Common myeloid progenitor, CD34-positive (primary cell): ENCODE measurements at regions not wholly inside any gene's neighbourhood (a gene's known extent, or its start where the extent isn't known, plus 50 kb on each side); places are given as distances from the start of the nearest gene placed in this dataset.

Source experiments
- CTCF ChIA-PET: fragments of 350-600 bp; sonication (Branson Sonifier 250); formaldehyde crosslinking; loops from one replicate; lab custom pipeline; 2021; ENCODE audit warnings: antibody characterized with exemption; lab: Charles Lee
- POLR2A ChIA-PET: fragments of 350-600 bp; sonication (Branson Sonifier 250); formaldehyde crosslinking; loops from one replicate; lab custom pipeline; 2021; ENCODE audit warnings: antibody characterized with exemption; lab: Charles Lee
- DNase-seq, 3 donors: peaks; one replicate each; pipeline versions ENCODE4 v3.0.0 to v3.0.0-alpha.2; 2013
- H3K27ac ChIP-seq, 2 experiments: 1 replicate in 1 of 2; 2 replicates in 1 of 2; pipeline ENCODE4 v1.7.0; 2013; ENCODE audit warnings: inconsistent platforms in 2 of 2, low read length in 2 of 2, mild to moderate bottlenecking in 2 of 2, low read depth in 1 of 2, moderate library complexity in 1 of 2; ENCODE audit not compliant: severe bottlenecking in 2 of 2, insufficient read depth in 1 of 2, poor library complexity in 1 of 2
- H3K27me3 ChIP-seq, 5 experiments: replicated peaks in 2 of 5; 1 replicate in 3 of 5; 2 replicates in 2 of 5; pipeline versions ENCODE4 v1.6.1 to v1.7.0; 2013; ENCODE audit warnings: low read length in 4 of 5, mild to moderate bottlenecking in 2 of 5, moderate library complexity in 2 of 5, inconsistent platforms in 1 of 5; ENCODE audit not compliant: insufficient read depth in 5 of 5, control insufficient read depth in 4 of 5
- H3K36me3 ChIP-seq, 4 experiments: 1 replicate in 2 of 4; 2 replicates in 2 of 4; pipeline versions ENCODE4 v1.6.1 to v1.7.0; 2013; ENCODE audit warnings: low read length in 3 of 4, control low read depth in 1 of 4, mild to moderate bottlenecking in 1 of 4; ENCODE audit not compliant: control insufficient read depth in 4 of 4, insufficient read depth in 4 of 4
- H3K4me1 ChIP-seq, 4 experiments: 1 replicate in 3 of 4; 2 replicates in 1 of 4; pipeline versions ENCODE4 v1.6.1 to v1.7.1; 2013; ENCODE audit warnings: low read length in 3 of 4, mild to moderate bottlenecking in 3 of 4, control low read depth in 1 of 4, inconsistent platforms in 1 of 4, moderate library complexity in 1 of 4; ENCODE audit not compliant: control insufficient read depth in 4 of 4, insufficient read depth in 4 of 4; ENCODE audit errors: control extremely low read depth in 1 of 4
- H3K4me3 ChIP-seq, 7 experiments: 1 replicate in 4 of 7; 2 replicates in 3 of 7; pipeline versions ENCODE4 v1.5.1 to v1.7.0; 2013; ENCODE audit warnings: mild to moderate bottlenecking in 7 of 7, low read length in 6 of 7, moderate library complexity in 6 of 7, inconsistent platforms in 2 of 7, low read depth in 2 of 7, control low read depth in 1 of 7; ENCODE audit not compliant: insufficient read depth in 4 of 7, control insufficient read depth in 1 of 7; ENCODE audit errors: extremely low read depth in 1 of 7
- H3K9me3 ChIP-seq, 5 experiments: 1 replicate in 4 of 5; 2 replicates in 1 of 5; pipeline versions ENCODE4 v1.6.1 to v1.7.1; 2013; ENCODE audit warnings: low read length in 4 of 5, mild to moderate bottlenecking in 2 of 5, inconsistent platforms in 1 of 5, low read depth in 1 of 5, moderate library complexity in 1 of 5; ENCODE audit not compliant: control insufficient read depth in 4 of 5, insufficient read depth in 2 of 5; ENCODE audit errors: control extremely low read depth in 1 of 5
- WGBS: methylation state at CpG from one replicate; pipeline ENCODE4 v1.1.5; 2013; ENCODE audit not compliant: insufficient coverage; 5-methylcytosine and 5-hydroxymethylcytosine counted together

GRCh38 chr1:201626629-201627275, 87.8 kb downstream of the NAV1 start:
- no peak for DNase-seq
- WGBS, result 96% methylated on average over 3 of the region's 4 CpGs
- no peaks in the 10 kb centered on the region for H3K27me3 ChIP-seq
- H3K4me1 ChIP-seq, result no peaks in the 10 kb centered on the region
- H3K27ac ChIP-seq, result no peak overlapping the region
- H3K4me3 ChIP-seq, result no peak overlapping the region
- POLR2A ChIA-PET, result no interaction called here
- CTCF ChIA-PET, result interaction anchor here (0.9 kb wide), 1 partner anchor 77 kb away, joined by 3 read pairs; no protein-coding TSS in a partner anchor
- no peaks in the 10 kb centered on the region for H3K9me3 ChIP-seq
- H3K36me3 ChIP-seq, result peaks cover 0 to 55% (median 6%) of the 10 kb centered on the region in 4 experiments

- Histone ChIP-seq H3K27ac (no peak overlapping the region), H3K9me3 (no peaks in the 10 kb centered on the region), H3K4me1 (no peaks in the 10 kb centered on the region), H3K27me3 (no peaks in the 10 kb centered on the region), H3K4me3 (no peak overlapping the region), H3K36me3 (peaks cover 0 to 50% (median 6%) of the 10 kb centered on the region in 4 experiments)
- DNase-seq, result no peak
- POLR2A ChIA-PET, result no interaction called here
- CTCF ChIA-PET, result interaction anchor here (1.3 to 1.5 kb wide), 2 partner anchors 42 to 117 kb away, joined by 3 to 4 read pairs; no protein-coding TSS in a partner anchor
- 93% methylated on average over 5 of the region's 6 CpGs for WGBS
Observed at GRCh38 chr1:201628490-201628889, 89.6 kb downstream of the NAV1 start.

- H3K9me3 ChIP-seq, result no peaks in the 10 kb centered on the region
- no peak overlapping the region for H3K27ac ChIP-seq
- no peak overlapping the region for H3K4me3 ChIP-seq
- H3K4me1 ChIP-seq, result no peaks in the 10 kb centered on the region
- CTCF ChIA-PET, result interaction anchor here (1.2 kb wide), 1 partner anchor 11 kb away, joined by 4 read pairs; no protein-coding TSS in a partner anchor
- H3K27me3 ChIP-seq, result no peaks in the 10 kb centered on the region
- H3K36me3 ChIP-seq, result peaks cover 0 to 50% (median 6%) of the 10 kb centered on the region in 4 experiments
- POLR2A ChIA-PET, result no interaction called here
- DNase-seq, result no peak
- WGBS, result 94% methylated on average over 2 of the region's 6 CpGs
Observed at GRCh38 chr1:201630582-201630981, 91.7 kb downstream of the NAV1 start.

GRCh38 chr1:201631037-201631436, 92.1 kb downstream of the NAV1 start:
- POLR2A ChIA-PET, result no interaction called here
- CTCF ChIA-PET, result interaction anchor here (1.2 kb wide), 1 partner anchor 11 kb away, joined by 4 read pairs; no protein-coding TSS in a partner anchor

GRCh38 chr1:201632364-201632952, 93.5 kb downstream of the NAV1 start:
- POLR2A ChIA-PET, result no interaction called here
- no peak overlapping the region for H3K4me3 ChIP-seq
- no peaks in the 10 kb centered on the region for H3K9me3 ChIP-seq
- no peak overlapping the region for H3K27ac ChIP-seq
- CTCF ChIA-PET, result no interaction called here
- H3K27me3 ChIP-seq, result no peaks in the 10 kb centered on the region
- DNase-seq, result no peak
- no peaks in the 10 kb centered on the region for H3K4me1 ChIP-seq
- WGBS, result 94% methylated on average over 3 of the region's 5 CpGs
- H3K36me3 ChIP-seq, result peaks cover 0 to 46% (median 4%) of the 10 kb centered on the region in 4 experiments

More at GRCh38 chr1:201631037-201631436, 92.1 kb downstream of the NAV1 start:
- no peaks in the 10 kb centered on the region for H3K9me3 ChIP-seq
- no peak overlapping the region for H3K4me3 ChIP-seq
- no peak overlapping the region for H3K27ac ChIP-seq
- peaks cover 0 to 51% (median 6%) of the 10 kb centered on the region in 4 experiments for H3K36me3 ChIP-seq
- no peak for DNase-seq
- H3K27me3 ChIP-seq, result no peaks in the 10 kb centered on the region
- no peaks in the 10 kb centered on the region for H3K4me1 ChIP-seq
- WGBS, result 98% methylated on average over 5 of the region's 7 CpGs

GRCh38 chr1:201633297-201633696, 94.4 kb downstream of the NAV1 start:
- POLR2A ChIA-PET, result no interaction called here
- DNase-seq, result no peak
- H3K27me3 ChIP-seq, result no peaks in the 10 kb centered on the region
- H3K4me3 ChIP-seq, result no peak overlapping the region
- peaks cover 0 to 48% (median 4%) of the 10 kb centered on the region in 4 experiments for H3K36me3 ChIP-seq
- WGBS, result 100% methylated on average over 2 of the region's 2 CpGs
- no peaks in the 10 kb centered on the region for H3K9me3 ChIP-seq
- H3K4me1 ChIP-seq, result no peaks in the 10 kb centered on the region
- no peak overlapping the region for H3K27ac ChIP-seq
- CTCF ChIA-PET, result no interaction called here

- no peak for DNase-seq
- H3K4me3 ChIP-seq, result no peak overlapping the region
- no peaks in the 10 kb centered on the region for H3K9me3 ChIP-seq
- POLR2A ChIA-PET, result no interaction called here
- H3K36me3 ChIP-seq, result peaks cover 0 to 46% (median 4%) of the 10 kb centered on the region in 4 experiments
- H3K27me3 ChIP-seq, result no peaks in the 10 kb centered on the region
- CTCF ChIA-PET, result no interaction called here
- H3K4me1 ChIP-seq, result no peaks in the 10 kb centered on the region
- 98% methylated on average over 5 of the region's 5 CpGs for WGBS
- no peak overlapping the region for H3K27ac ChIP-seq
Observed at GRCh38 chr1:201633811-201634210, 94.9 kb downstream of the NAV1 start.
